ENCODE measurements at regions not wholly inside any gene's neighbourhood (a gene's known extent, or its start where the extent isn't known, plus 50 kb on each side); places are given as distances from the start of the nearest gene placed in this dataset.
"Not testable (repeated sequence)": the region's sequence is repeated elsewhere in the genome, so short reads cannot be mapped to it uniquely, and the experiment has no call there.

DNA sequence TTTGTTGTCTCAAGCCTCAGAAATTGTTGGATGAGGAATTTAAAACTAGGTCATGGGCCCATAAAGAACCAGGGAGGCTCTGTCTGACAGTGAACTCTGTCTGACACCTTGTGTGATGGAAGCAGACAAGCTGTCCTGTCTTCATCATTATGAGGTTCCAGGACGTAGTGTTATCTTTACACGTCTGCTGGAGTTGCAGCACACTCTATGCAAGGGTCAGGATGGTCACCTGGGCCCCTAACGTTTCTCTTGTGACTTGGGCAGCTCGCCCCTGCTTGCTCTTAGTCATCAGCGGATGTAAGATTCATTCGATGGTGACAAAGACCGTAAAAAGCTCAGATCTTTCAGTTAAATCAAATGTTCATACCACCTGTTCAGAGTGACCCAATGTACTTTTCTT, 92.0 kb upstream of the ADGRG2 start:
- in situ Hi-C loops (cut with MboI; ENCODE audit: low pct_unique_long_range_greater_than_20kb, low sequenced_read_pairs), result no loop called here

GRCh38 chrX:19225909-19226308, 103.6 kb upstream of the ADGRG2 start:
- DNase-seq, result peak; percentile 5
- in situ Hi-C loops (cut with MboI; ENCODE audit: low pct_unique_long_range_greater_than_20kb, low sequenced_read_pairs), result no loop called here

More for the DNA sequence above, 92.0 kb upstream of the ADGRG2 start:
- no peak for DNase-seq

- DNase-seq; in situ Hi-C loops (cut with MboI; ENCODE audit: low pct_unique_long_range_greater_than_20kb, low sequenced_read_pairs): not testable (repeated sequence)
Observed at GRCh38 chrX:19229896-19230295, 107.6 kb upstream of the ADGRG2 start.

DNA sequence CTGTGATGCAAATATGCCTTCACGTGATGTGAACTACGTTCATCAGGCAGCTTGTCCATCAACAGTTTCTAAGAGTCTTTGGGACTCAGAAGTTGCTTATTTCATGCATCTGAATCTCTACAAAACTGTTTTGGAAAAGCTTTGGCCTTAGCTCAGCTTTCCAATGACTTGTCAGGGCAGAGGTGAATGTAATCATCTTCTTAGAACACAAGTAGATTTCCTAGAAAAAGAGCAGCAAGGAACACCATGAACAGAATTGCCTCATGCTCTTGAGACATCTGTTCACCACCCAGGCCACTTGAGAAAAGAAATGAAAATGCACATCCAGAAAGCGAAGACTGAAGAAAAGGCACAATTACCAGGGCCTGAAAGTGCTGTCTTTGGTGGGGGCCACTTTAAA, 105.8 kb upstream of the PDHA1 start:
- in situ Hi-C loops (cut with MboI; ENCODE audit: low pct_unique_long_range_greater_than_20kb, low sequenced_read_pairs), result no loop called here
- no peak for DNase-seq

GRCh38 chrX:19243431-19243830, 100.3 kb upstream of the PDHA1 start:
- in situ Hi-C loops (cut with MboI; ENCODE audit: low pct_unique_long_range_greater_than_20kb, low sequenced_read_pairs), result no loop called here
- DNase-seq, result no peak

DNA sequence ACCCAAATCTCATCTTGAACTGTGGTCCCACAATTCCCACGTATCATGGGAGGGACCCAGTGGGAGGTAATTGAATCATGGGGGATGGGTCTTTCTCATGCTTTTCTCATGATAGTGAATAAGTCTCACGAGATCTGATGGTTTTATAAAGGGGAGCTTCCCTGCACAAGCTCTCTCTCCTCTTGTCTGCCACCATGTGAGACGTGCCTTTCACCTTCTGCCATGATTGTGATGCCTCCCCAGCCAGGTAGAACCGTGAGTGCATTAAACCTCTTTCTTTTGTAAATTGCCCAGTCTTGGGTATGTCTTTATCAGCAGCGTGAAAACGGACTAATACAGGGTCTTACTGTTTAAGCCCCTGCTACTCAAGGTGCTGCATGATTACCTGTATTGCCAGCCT, 98.8 kb upstream of the PDHA1 start:
- DNase-seq; in situ Hi-C loops (cut with MboI; ENCODE audit: low pct_unique_long_range_greater_than_20kb, low sequenced_read_pairs): not testable (repeated sequence)

- DNase-seq, result no peak
- in situ Hi-C loops (cut with MboI; ENCODE audit: low pct_unique_long_range_greater_than_20kb, low sequenced_read_pairs), result no loop called here
Observed at GRCh38 chrX:19245711-19246269, 97.9 kb upstream of the PDHA1 start.

DNA sequence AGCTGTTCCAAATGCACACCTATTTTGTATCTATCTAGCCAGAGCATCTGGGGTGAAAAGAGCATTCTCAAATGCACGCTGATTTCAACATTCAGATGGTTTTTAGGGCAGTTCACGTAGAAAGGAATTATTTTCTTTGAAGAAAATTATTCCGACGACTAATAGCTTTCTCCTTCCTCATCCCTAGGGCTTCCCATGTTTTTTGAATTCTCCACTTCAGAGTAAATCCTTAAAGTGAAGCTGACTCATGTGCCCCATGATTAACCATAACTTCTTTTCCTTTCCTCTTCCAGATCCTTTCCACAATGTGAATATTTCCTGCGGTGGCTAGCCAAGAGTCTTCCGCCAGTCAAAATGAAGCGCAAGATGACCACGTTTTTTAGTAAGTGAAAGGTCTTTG, 86.7 kb upstream of the PDHA1 start:
- in situ Hi-C loops (cut with MboI; ENCODE audit: low pct_unique_long_range_greater_than_20kb, low sequenced_read_pairs), result no loop called here
- DNase-seq, result no peak

GRCh38 chrX:19261026-19261425, 82.7 kb upstream of the PDHA1 start:
- DNase-seq; in situ Hi-C loops (cut with MboI; ENCODE audit: low pct_unique_long_range_greater_than_20kb, low sequenced_read_pairs): not testable (repeated sequence)

DNA sequence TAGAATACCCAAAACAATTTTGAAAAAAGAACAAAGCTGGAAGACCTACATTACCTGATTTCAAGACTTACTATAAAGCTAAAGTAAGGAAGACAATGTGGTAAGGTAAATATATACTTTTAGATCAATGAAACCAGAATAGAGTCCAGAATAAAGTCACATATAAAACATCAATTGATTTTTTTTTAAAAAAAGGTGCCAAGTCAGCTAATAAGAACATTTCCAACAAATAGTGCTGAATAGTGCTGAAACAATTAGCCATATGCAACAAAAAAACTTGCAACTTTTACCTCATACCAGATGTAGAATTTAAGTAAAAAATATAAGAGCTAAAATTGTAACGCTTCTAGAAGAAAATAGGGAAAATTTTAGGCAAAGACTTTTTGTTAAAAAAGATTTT, 73.0 kb upstream of the PDHA1 start:
- no peak for DNase-seq
- in situ Hi-C loops (cut with MboI; ENCODE audit: low pct_unique_long_range_greater_than_20kb, low sequenced_read_pairs), result no loop called here

DNA sequence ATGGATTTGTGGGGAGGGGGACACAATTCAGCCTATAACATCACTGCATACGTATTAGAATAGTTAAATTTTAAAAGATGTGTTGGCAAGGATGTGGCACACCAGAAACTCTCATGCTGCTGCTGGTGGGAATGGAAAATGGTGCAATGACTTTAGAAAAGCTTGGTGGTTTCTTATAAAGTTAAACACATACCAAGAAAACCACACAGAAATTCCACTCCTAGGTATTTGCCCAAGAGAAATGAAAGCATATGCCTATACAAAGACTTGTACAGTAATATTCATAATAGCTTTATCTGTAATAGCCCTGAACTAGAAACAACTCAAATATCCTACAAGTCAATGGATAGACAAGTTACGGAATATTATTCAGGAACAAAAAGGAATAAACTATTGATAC, 71.3 kb upstream of the PDHA1 start:
- in situ Hi-C loops (cut with MboI; ENCODE audit: low pct_unique_long_range_greater_than_20kb, low sequenced_read_pairs), result no loop called here
- DNase-seq, result no peak

DNA sequence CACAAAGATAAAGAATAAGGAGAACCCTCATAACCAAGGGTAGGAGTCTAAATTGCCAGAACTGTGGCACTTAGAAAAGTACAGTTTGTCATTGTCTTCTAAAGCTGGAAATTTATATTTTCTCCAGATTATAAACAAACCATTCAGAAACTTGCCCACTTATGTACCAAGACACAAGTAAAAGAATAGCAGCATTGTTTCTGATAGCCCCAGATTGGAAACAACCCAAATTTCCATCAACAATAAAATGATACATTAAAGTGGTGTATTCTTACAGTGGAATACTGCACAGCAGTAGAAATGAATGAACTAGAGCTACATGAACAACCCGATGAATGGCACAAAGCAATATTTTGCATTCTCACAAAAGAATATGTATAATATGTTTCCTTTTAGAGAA, 63.1 kb upstream of the PDHA1 start:
- no peak for DNase-seq
- in situ Hi-C loops (cut with MboI; ENCODE audit: low pct_unique_long_range_greater_than_20kb, low sequenced_read_pairs), result no loop called here

DNA sequence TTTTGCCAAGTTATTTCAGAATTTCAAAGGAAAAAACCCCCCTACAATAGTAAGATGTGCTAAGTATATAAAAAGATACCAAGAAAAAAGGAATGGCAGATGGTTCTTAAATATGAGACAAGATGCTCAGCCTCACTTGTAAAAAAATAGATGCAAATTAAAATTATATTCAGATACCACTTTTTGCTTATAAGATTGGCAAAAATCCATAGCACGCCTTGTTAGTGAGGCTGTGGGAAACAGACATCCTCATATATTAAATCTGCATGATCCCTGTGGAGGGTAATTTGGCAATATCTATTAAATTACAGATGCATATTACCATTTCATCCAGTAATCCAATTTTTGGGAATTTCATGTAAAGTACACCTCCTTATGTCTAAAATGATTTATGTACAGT, 62.5 kb upstream of the PDHA1 start:
- in situ Hi-C loops (cut with MboI; ENCODE audit: low pct_unique_long_range_greater_than_20kb, low sequenced_read_pairs), result no loop called here
- DNase-seq, result no peak

GRCh38 chrX:19283597-19284339, 60.0 kb upstream of the PDHA1 start:
- in situ Hi-C loops (cut with MboI; ENCODE audit: low pct_unique_long_range_greater_than_20kb, low sequenced_read_pairs), result no loop called here
- DNase-seq, result no peak

DNA sequence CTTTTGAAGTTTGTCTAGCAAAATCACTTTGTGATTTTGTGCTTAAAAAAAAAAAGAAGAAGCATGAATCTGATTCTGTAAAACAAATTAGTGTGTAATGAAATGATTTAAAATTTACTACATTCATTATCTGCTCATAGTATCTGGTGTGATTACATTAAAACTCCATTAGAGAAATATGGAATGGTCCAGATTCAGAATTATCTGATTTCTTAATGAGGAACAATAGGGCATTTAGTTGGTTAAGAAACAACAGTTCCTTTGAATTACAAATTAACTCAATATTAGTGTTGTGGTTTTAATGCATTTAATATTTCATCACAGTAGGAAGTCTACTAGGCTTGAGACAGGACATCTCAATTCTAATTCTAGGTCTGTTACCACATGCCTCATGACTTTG, 57.9 kb upstream of the PDHA1 start:
- in situ Hi-C loops (cut with MboI; ENCODE audit: low pct_unique_long_range_greater_than_20kb, low sequenced_read_pairs), result no loop called here
- DNase-seq, result no peak

DNA sequence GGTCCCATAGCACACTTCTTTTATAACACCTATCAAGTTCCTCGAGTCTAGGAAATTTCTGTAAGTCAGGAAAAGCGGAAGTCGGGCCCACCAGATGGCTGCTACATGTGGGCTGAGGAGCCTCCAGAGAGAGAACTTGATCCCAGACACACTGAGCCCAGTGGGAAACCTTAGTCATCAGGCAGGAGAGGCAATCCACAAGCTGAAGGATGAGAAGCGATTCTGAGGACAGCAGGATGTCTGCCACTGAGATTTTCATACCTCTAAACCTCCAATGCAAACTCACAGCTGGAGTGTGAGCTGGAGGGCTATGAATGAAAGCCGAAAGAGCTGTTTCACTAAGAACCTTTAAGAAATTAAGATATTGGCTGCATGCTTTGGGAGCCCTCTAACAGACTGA, 52.6 kb upstream of the PDHA1 start:
- DNase-seq, result peak; percentile 29
- in situ Hi-C loops (cut with MboI; ENCODE audit: low pct_unique_long_range_greater_than_20kb, low sequenced_read_pairs), result no loop called here

GRCh38 chrX:19293606-19294325, 50.0 kb upstream of the PDHA1 start:
- DNase-seq, result no peak
- in situ Hi-C loops (cut with MboI; ENCODE audit: low pct_unique_long_range_greater_than_20kb, low sequenced_read_pairs), result no loop called here

Measured in KBM-7 (cell line).